AG09319 (cell line): ENCODE measurements at regions not wholly inside any gene's neighbourhood (a gene's known extent, or its start where the extent isn't known, plus 50 kb on each side); places are given as distances from the start of the nearest gene placed in this dataset.

ENCODE experiments used
- DNase-seq: peaks from one replicate; pipeline ENCODE4 v3.0.0-alpha.2; 2010; ENCODE audit warnings: low read depth; ENCODE audit errors: extremely low read depth
- TF ChIP-seq, protein P1 (sequence below): IDR thresholded peaks from 2 replicates; pipeline ENCODE4 v1.5.1; 2011; ENCODE audit warnings: low read depth, mild to moderate bottlenecking, inconsistent platforms, low read length, moderate library complexity

GRCh38 chr12:86903159-86903558 is 647.0 kb upstream of the MGAT4C start:
- DNase-seq = no peak
- TF ChIP-seq, protein P1, sequence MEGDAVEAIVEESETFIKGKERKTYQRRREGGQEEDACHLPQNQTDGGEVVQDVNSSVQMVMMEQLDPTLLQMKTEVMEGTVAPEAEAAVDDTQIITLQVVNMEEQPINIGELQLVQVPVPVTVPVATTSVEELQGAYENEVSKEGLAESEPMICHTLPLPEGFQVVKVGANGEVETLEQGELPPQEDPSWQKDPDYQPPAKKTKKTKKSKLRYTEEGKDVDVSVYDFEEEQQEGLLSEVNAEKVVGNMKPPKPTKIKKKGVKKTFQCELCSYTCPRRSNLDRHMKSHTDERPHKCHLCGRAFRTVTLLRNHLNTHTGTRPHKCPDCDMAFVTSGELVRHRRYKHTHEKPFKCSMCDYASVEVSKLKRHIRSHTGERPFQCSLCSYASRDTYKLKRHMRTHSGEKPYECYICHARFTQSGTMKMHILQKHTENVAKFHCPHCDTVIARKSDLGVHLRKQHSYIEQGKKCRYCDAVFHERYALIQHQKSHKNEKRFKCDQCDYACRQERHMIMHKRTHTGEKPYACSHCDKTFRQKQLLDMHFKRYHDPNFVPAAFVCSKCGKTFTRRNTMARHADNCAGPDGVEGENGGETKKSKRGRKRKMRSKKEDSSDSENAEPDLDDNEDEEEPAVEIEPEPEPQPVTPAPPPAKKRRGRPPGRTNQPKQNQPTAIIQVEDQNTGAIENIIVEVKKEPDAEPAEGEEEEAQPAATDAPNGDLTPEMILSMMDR = no peak

DNA sequence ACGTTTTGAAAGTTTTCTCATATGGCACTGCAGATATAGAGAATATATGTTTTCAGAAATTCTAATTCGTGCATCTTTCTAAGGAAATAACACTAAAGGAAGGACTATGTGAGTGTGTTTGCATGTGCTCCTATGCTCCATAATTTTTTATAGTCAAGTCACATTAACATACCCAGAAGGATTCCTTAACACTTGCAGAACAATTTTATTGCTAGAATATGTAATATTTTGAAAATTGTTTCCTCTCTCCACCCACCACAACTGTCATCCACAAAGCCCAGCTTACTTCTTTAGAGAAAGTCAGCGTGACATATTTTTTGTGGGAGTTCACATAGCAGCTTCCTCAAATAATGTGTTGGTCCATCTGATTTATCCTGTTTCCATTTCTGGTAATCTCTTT is 604.6 kb upstream of the MGAT4C start:
- no peak for DNase-seq
- TF ChIP-seq, protein P1 = no peak

DNA sequence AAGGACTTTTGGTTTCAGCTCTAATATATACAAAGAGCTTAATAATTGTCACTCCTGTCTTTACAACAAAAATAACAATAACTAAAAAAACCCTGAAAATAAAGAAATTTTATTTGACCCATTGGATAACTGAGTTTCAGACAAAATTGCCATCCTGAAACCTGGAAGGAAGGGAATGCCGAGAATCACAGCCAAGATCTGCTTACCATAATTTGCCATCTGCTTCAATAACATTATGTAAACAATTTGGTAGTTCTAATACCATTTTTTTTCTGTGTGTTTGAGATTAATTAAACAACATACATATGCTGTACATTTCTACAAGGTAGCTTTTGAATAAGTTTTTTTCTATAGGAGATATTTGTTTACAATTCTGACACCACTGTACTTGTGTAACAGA is 596.3 kb upstream of the MGAT4C start:
- no peak for DNase-seq
- TF ChIP-seq, protein P1 = no peak

- TF ChIP-seq, protein P1 = no peak
- DNase-seq = no peak
These were observed 582.5 kb upstream of the MGAT4C start for GRCh38 chr12:86838711-86839110.

GRCh38 chr12:86838260-86838659 is 582.1 kb upstream of the MGAT4C start:
- TF ChIP-seq, protein P1 = no peak
- no peak for DNase-seq

DNA sequence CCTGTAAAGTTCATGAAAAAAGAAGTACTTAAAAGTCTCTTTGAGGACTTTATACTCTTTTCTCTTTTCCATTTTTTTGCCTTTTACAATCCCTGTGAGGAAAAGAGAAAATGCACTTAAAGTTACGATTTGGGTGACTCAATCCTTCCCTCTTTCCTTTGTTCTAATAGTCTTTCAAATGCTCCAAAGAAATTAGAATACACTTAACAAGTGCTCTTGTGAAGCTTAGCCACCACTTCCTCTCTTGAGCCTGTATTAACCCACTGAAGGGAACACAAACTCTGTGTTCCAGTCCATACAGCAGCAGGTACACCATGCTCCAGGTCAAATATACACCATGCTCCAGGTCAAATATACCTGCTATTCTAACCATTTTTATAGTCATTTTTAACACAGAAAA is 581.1 kb upstream of the MGAT4C start:
- TF ChIP-seq, protein P1 = no peak

DNA sequence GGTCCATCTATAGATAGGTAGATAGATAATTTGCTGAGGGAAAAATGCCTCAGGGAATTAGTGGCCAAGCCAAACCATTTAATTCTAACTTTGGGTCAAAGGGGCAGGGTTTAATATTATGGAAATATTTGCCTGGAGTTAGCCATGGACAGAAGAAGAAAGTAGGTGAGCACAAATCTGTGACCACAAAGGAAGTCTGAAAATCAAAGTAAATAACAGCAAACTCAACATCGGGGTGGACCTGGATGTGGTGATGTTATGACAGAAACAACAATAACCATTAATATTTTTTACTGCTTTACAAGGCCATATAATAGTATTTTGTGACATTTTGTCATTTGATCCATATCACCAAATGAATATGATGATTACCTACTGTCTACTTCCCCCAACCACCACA is 578.0 kb upstream of the MGAT4C start:
- DNase-seq = no peak
- TF ChIP-seq, protein P1 = no peak

More for the DNA sequence above, 581.1 kb upstream of the MGAT4C start:
- DNase-seq = no peak

GRCh38 chr12:86827409-86827808 is 571.2 kb upstream of the MGAT4C start:
- DNase-seq = no peak
- TF ChIP-seq, protein P1 = no peak
